DOHH2 (cell line): ENCODE measurements at regions not wholly inside any gene's neighbourhood (a gene's known extent, or its start where the extent isn't known, plus 50 kb on each side); places are given as distances from the start of the nearest gene placed in this dataset.
"Not testable (repeated sequence)": the region's sequence is repeated elsewhere in the genome, so short reads cannot be mapped to it uniquely, and the experiment has no call there.

Experiments
- H3F3A ChIP-seq: fragments of 200-600 bp; sonication (generic), shearing (Covaris generic); 2 replicates; pipeline ENCODE4 v1.6.0; 2016; ENCODE audit warnings: antibody characterized with exemption, mild to moderate bottlenecking; ENCODE audit not compliant: control insufficient read depth, insufficient read depth
- H3K27ac ChIP-seq: fragments of 200-600 bp; sonication (generic); 2 replicates; pipeline ENCODE4 v1.5.1; 2014; ENCODE audit warnings: low read depth, mild to moderate bottlenecking, low read length, moderate library complexity
- H3K27me3 ChIP-seq: fragments of 200-600 bp; sonication (generic); 2 replicates; pipeline ENCODE4 v1.6.1; 2014; ENCODE audit warnings: mild to moderate bottlenecking, low read length, mixed read lengths; ENCODE audit not compliant: control insufficient read depth
- H3K36me3 ChIP-seq: fragments of 200-600 bp; sonication (generic); 2 replicates; pipeline ENCODE4 v1.6.1; 2014; ENCODE audit warnings: mild to moderate bottlenecking, low read length, moderate library complexity, mixed read lengths; ENCODE audit not compliant: control insufficient read depth
- H3K4me1 ChIP-seq: fragments of 200-600 bp; sonication (generic); 2 replicates; pipeline ENCODE4 v1.6.1; 2014; ENCODE audit warnings: mild to moderate bottlenecking, low read length, mixed read lengths; ENCODE audit not compliant: control insufficient read depth
- H3K4me2 ChIP-seq: fragments of 200-600 bp; sonication (generic); 2 replicates; pipeline ENCODE4 v1.6.0; 2014; ENCODE audit warnings: mild to moderate bottlenecking, low read length, moderate library complexity
- H3K4me3 ChIP-seq: fragments of 200-600 bp; sonication (generic); 2 replicates; pipeline ENCODE4 v1.5.1; 2014; ENCODE audit warnings: mild to moderate bottlenecking, low read length, mixed read lengths
- H3K79me2 ChIP-seq: fragments of 200-600 bp; sonication (generic); 2 replicates; pipeline ENCODE4 v1.6.1; 2014; ENCODE audit warnings: mild to moderate bottlenecking, low read length, mixed read lengths; ENCODE audit not compliant: control insufficient read depth
- H3K9me2 ChIP-seq: fragments of 200-600 bp; sonication (generic); replicated peaks from 2 replicates; pipeline ENCODE4 v1.6.1; 2014; ENCODE audit warnings: mild to moderate bottlenecking, low read length, mixed read lengths; ENCODE audit not compliant: control insufficient read depth
- H3K9me3 ChIP-seq: fragments of 200-600 bp; sonication (generic); 2 replicates; pipeline ENCODE4 v1.6.1; 2014; ENCODE audit warnings: antibody characterized with exemption, low read length, mixed read lengths; ENCODE audit not compliant: control insufficient read depth, insufficient read depth
- H4K20me1 ChIP-seq: fragments of 200-600 bp; sonication (generic); 2 replicates; pipeline ENCODE4 v1.6.0; 2014; ENCODE audit warnings: low read depth, mild to moderate bottlenecking, antibody characterized with exemption, low read length, moderate library complexity; ENCODE audit not compliant: control insufficient read depth, insufficient read depth

DNA sequence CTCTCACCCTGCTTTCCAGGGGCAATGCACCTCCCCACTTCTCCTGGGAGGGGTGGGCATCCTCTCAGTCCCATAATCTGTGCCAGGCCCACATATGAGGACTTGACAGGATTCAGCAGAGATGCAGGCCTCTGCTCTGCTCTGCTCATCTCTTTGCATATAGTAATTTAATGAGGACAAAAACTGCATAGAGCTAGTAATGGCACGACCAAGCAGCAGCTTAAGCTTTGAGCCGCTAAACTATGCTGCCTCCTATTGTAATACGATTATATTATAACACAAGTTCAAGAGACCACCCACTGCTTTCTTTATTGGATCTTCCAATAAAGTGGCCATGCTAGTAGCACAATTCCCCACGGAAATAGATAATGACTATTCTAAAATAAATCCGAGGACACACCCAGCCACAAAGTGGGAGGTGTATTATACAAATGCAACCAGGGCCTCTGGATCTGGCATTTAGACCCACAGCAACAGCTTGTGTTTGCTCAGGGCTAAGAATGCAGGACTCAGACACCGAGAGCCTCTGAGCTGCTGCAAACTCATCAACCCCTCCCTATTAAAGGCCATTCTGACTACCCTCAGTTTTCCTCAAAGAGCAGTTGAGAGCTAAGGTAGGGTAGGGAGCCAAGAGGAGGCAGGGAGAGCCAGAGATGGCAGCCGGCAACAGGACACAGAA is 93.6 kb upstream of the PLGLB2 start:
- not testable (repeated sequence) for H3K4me1 ChIP-seq, H3K9me2 ChIP-seq, H3K4me2 ChIP-seq, H3K79me2 ChIP-seq, H3K4me3 ChIP-seq, H3K27ac ChIP-seq, H3K36me3 ChIP-seq, H3K9me3 ChIP-seq, H4K20me1 ChIP-seq, H3F3A ChIP-seq, H3K27me3 ChIP-seq

DNA sequence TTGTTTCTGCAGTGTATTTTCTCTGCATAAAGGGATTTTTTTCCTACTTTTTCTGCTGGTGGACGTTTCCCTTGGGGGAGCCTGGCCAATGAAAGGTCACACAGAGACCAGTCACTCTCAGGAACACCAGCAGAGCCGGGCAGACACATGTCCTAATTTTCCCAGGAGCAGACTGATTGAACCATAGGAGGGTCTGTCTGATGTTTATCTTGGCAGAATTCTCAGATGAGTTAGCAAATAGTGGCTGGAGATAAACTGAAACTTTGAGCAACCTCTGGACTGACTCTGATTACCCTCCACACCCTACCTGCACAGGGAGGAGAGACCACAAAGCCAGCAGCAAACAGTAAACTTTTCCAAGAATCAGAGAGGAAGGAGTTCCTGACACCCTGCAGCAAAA is 90.0 kb upstream of the PLGLB2 start:
- not testable (repeated sequence) for H3K79me2 ChIP-seq, H3K36me3 ChIP-seq, H4K20me1 ChIP-seq, H3F3A ChIP-seq, H3K27ac ChIP-seq, H3K4me3 ChIP-seq, H3K27me3 ChIP-seq, H3K9me2 ChIP-seq, H3K9me3 ChIP-seq, H3K4me2 ChIP-seq, H3K4me1 ChIP-seq

DNA sequence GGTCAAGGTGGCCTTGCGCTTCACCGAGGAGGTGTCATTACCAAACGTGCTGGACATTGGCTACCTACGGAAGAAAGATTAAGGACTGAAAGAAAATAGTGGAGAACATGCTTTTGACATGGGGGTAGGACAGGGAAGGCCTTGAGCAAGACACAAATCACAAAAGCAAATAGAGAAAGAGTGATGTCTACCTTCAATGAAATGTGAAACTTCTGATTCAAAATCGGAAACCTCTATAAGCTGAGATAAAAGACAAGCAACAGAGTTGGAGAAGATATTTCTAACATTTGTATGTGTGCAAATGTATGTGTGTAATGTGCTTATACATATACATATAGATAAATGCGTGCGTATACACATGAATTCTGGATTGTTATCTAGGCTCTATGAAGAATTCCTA is 89.5 kb upstream of the PLGLB2 start:
- not testable (repeated sequence) for H3K27ac ChIP-seq, H3K9me2 ChIP-seq, H3K9me3 ChIP-seq, H4K20me1 ChIP-seq, H3K79me2 ChIP-seq, H3K36me3 ChIP-seq, H3K27me3 ChIP-seq, H3K4me1 ChIP-seq, H3F3A ChIP-seq, H3K4me2 ChIP-seq, H3K4me3 ChIP-seq

DNA sequence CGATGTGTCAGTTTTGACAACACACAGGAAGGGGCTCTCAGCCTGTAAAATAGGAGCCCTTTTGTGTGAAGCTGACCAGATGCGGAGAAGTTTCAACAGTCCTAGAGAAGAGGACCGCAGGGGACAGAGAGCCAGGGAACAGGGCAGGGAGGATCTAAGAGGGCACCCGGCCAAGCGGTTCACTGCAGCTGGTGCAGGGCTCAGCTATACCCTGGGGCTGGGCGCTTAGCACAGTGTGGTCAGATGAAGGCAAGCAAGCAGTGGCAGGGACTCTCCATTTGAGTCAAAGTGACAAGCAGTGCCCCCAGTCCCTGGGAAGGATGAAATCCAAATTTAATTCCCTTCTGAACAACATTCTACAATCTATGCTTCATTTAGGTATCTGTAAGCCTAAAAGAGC is 88.9 kb upstream of the PLGLB2 start:
- not testable (repeated sequence) for H3K4me2 ChIP-seq, H3K27ac ChIP-seq, H3K4me3 ChIP-seq, H3K36me3 ChIP-seq, H3K27me3 ChIP-seq, H4K20me1 ChIP-seq, H3K4me1 ChIP-seq, H3K9me3 ChIP-seq, H3F3A ChIP-seq, H3K9me2 ChIP-seq, H3K79me2 ChIP-seq

DNA sequence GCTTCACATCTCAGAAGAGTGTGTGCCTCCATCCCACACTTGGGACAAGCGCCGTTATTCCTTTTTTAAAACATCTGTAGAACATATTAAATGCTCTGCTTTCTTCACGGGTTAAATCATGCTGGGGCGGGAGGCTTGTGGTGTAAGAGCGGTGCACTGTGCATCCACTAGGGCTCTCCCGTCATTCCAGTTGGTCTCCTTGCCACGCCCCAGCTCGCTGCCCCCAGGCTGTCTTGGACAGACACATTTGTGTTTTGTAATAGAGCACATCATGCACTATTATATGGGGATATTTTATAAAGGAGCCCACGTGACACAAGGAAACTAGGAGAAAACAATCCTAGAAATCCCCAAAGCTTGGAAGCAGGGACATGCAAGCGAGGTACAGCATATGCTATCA is 87.7 kb upstream of the PLGLB2 start:
- H4K20me1 ChIP-seq, H3K27ac ChIP-seq, H3K4me2 ChIP-seq, H3K36me3 ChIP-seq, H3K79me2 ChIP-seq, H3K4me3 ChIP-seq, H3K9me3 ChIP-seq, H3K9me2 ChIP-seq, H3K4me1 ChIP-seq, H3F3A ChIP-seq, H3K27me3 ChIP-seq: not testable (repeated sequence)

DNA sequence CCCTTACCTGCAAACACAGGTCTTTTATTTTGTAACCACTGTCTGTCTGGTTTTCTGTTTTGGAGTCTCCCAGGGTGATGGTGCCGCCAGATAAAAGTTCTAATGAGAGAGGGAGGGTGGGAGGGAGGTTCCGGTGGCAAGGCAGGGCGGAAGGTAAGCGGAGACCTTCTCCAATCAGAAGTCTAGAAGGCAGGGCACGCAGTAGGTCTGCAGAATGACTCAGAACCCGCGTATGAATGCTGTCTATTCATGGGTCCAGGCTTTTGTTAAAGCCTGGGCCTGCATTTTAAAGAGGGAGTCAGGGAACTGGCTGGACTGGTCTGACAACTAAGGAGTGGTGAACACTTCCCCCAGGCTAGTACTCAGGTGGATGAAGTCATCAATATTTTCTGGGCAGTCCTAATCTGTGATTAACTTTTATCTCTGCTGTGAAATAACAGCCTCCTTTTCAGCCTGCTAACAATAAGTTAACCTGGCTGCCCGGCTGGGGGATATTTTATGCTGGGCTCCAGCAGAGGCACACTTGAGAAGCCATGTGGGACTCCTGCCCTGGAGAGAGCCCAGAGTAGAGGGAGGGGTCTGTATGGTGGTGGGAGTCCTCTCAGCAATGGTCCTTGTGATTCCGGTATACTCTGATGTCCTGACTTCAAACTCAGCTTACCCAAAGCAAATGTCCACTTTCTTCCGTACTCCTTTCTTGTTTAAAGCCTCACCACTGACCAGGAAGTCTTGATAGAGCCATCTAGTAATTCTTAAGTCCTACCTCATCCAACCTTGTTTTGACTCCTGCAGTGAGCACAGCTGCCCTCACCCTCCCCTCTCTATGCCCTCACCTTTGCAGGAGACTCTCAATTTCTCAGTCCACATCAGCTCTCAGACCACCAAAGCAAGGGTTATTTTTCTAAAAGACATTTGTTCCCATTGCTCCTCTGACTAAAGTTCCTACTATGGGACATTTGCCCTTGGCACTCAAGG is 85.3 kb upstream of the PLGLB2 start:
- H3K4me3 ChIP-seq, H3K79me2 ChIP-seq, H3K9me2 ChIP-seq, H3K36me3 ChIP-seq, H4K20me1 ChIP-seq, H3K27me3 ChIP-seq, H3K4me2 ChIP-seq, H3K27ac ChIP-seq, H3K4me1 ChIP-seq, H3K9me3 ChIP-seq, H3F3A ChIP-seq: not testable (repeated sequence)

DNA sequence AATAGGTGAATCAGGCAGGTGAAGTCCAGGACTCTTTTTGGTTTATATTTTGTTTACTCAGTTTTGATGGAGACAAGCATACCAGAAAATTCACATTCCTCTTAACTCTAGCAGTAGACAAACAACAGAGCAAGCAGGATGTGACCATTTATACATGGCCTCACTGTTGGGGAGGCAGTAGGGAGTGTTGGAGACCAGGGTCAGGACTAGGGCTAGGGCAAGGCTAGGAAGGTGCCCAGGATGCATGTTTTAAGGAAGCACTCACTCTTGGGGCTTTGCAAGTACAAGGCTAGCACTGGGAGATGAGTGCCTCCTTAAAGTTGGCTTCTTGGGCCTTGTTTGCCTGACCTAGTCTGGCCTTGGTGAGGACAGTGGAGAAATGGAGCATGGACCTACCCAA is 84.5 kb upstream of the PLGLB2 start:
- not testable (repeated sequence) for H3K9me2 ChIP-seq, H3K79me2 ChIP-seq, H3K4me2 ChIP-seq, H3K4me1 ChIP-seq, H4K20me1 ChIP-seq, H3K4me3 ChIP-seq, H3K9me3 ChIP-seq, H3K27ac ChIP-seq, H3F3A ChIP-seq, H3K36me3 ChIP-seq, H3K27me3 ChIP-seq

DNA sequence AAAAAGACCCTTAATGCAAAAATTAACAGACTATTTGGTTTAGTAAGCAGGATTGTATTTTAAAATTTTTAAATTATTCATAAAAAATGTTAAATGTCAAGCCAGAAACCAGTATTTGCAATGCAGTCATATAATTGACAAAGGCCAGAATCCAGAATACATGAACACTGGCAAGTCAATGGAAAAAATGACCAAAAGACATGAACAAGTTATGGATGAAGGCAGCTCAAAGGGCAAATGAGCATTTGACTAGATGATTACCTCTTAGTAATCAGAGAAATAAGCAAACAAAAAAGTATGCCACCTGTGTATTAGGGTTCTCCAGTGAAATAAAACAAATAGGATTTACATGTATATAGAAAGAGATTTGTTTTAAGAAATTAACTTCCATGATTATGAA is 80.9 kb upstream of the PLGLB2 start:
- not testable (repeated sequence) for H3K27me3 ChIP-seq, H3F3A ChIP-seq, H4K20me1 ChIP-seq, H3K4me3 ChIP-seq, H3K9me3 ChIP-seq, H3K9me2 ChIP-seq, H3K4me2 ChIP-seq, H3K36me3 ChIP-seq, H3K27ac ChIP-seq, H3K79me2 ChIP-seq, H3K4me1 ChIP-seq
